Sigmoid colon (tissue), 6 donors: ENCODE measurements at regions not wholly inside any gene's neighbourhood (a gene's known extent, or its start where the extent isn't known, plus 50 kb on each side); places are given as distances from the start of the nearest gene placed in this dataset.

ENCODE experiments used
- DNase-seq: peaks from one replicate; pipeline ENCODE4 v3.0.0-alpha.2; 2019
- H3K27ac ChIP-seq, 4 donors: fragments of 200-600 bp; sonication (generic); one replicate each; pipeline ENCODE4 v1.5.1; 2016 to 2019; ENCODE audit warnings: mild to moderate bottlenecking in 1 of 4
- H3K27me3 ChIP-seq, 3 donors: fragments of 200-600 bp; sonication (generic); one replicate each; pipeline ENCODE4 v1.5.1; 2019; ENCODE audit warnings: mild to moderate bottlenecking in 1 of 3
- H3K36me3 ChIP-seq, 4 donors: fragments of 200-600 bp; sonication (generic); one replicate each; pipeline ENCODE4 v1.5.1; 2016 to 2019
- H3K4me1 ChIP-seq, 4 donors: fragments of 200-600 bp; sonication (generic); one replicate each; pipeline ENCODE4 v1.5.1; 2017 to 2019
- H3K4me3 ChIP-seq, 4 donors: fragments of 200-600 bp; sonication (generic); one replicate each; pipeline ENCODE4 v1.5.1; 2017 to 2019; ENCODE audit warnings: mild to moderate bottlenecking in 2 of 4, moderate library complexity in 1 of 4
- H3K9me3 ChIP-seq, 4 donors: fragments of 200-600 bp in 3 of 4; sonication (generic) in 3 of 4; one replicate each; pipeline versions ENCODE4 v1.5.1 to v1.6.1; 2013 to 2019
- EP300 ChIP-seq, 4 donors: sonication (generic); formaldehyde crosslinking; IDR thresholded peaks; one replicate each; pipeline ENCODE4 v1.6.1; 2017; ENCODE audit warnings: antibody characterized with exemption in 4 of 4
- POLR2A ChIP-seq, 2 donors: fragments of 450-650 bp; IDR thresholded peaks; one replicate each; pipeline ENCODE4 v1.6.1; 2016; ENCODE audit warnings: antibody characterized with exemption in 2 of 2, mild to moderate bottlenecking in 2 of 2, moderate library complexity in 2 of 2
- POLR2AphosphoS5 ChIP-seq, 4 donors: sonication (generic); formaldehyde crosslinking; IDR thresholded peaks; one replicate each; pipeline ENCODE4 v1.6.1; 2017; ENCODE audit warnings: antibody characterized with exemption in 4 of 4
- WGBS, 2 donors: extraction: QIAGEN DNeasy Blood & Tissue Kit; methylation state at CpG; one replicate each; pipeline ENCODE4 v1.1.7; 2013; 5-methylcytosine and 5-hydroxymethylcytosine counted together
- intact Hi-C: fragments of 100-400 bp; cut with DNase I; formaldehyde crosslinking; loops from one replicate; pipeline ENCODE4 v1.15.1; 2023
- TF ChIP-seq, protein P1 (sequence below), 4 experiments: fragments of 450-650 bp in 3 of 4; fragments of 200-600 bp in 1 of 4; IDR thresholded peaks; one replicate each; pipeline ENCODE4 v1.5.1; 2016 to 2019; ENCODE audit warnings: antibody characterized with exemption in 4 of 4, mild to moderate bottlenecking in 3 of 4, moderate library complexity in 2 of 4
- donor health status: healthy with polysubstance abuse.
- donor health status: healthy.

- no peaks in the 10 kb centered on the region for H3K9me3 ChIP-seq
- no peak overlapping the region for H3K27ac ChIP-seq
- intact Hi-C loops: no loop called here
- no peak for DNase-seq
- WGBS, 2 donors: 93 to 97% methylated on average over 3 of the region's 3 CpGs
- no peak for TF ChIP-seq POLR2A (IDR thresholded peaks at IDR 0.05)
- TF ChIP-seq, protein P1, sequence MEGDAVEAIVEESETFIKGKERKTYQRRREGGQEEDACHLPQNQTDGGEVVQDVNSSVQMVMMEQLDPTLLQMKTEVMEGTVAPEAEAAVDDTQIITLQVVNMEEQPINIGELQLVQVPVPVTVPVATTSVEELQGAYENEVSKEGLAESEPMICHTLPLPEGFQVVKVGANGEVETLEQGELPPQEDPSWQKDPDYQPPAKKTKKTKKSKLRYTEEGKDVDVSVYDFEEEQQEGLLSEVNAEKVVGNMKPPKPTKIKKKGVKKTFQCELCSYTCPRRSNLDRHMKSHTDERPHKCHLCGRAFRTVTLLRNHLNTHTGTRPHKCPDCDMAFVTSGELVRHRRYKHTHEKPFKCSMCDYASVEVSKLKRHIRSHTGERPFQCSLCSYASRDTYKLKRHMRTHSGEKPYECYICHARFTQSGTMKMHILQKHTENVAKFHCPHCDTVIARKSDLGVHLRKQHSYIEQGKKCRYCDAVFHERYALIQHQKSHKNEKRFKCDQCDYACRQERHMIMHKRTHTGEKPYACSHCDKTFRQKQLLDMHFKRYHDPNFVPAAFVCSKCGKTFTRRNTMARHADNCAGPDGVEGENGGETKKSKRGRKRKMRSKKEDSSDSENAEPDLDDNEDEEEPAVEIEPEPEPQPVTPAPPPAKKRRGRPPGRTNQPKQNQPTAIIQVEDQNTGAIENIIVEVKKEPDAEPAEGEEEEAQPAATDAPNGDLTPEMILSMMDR (IDR thresholded peaks at IDR 0.05): no peak
- TF ChIP-seq EP300 (IDR thresholded peaks at IDR 0.05): no peak
- no peak for TF ChIP-seq POLR2AphosphoS5 (IDR thresholded peaks at IDR 0.05)
- no peaks in the 10 kb centered on the region for H3K27me3 ChIP-seq
- no peak overlapping the region for H3K4me3 ChIP-seq
- H3K36me3 ChIP-seq: no peaks in the 10 kb centered on the region
- no peaks in the 10 kb centered on the region for H3K4me1 ChIP-seq
Measured at GRCh38 chr2:21367421-21367820, 243.7 kb downstream of the TDRD15 start.

DNA sequence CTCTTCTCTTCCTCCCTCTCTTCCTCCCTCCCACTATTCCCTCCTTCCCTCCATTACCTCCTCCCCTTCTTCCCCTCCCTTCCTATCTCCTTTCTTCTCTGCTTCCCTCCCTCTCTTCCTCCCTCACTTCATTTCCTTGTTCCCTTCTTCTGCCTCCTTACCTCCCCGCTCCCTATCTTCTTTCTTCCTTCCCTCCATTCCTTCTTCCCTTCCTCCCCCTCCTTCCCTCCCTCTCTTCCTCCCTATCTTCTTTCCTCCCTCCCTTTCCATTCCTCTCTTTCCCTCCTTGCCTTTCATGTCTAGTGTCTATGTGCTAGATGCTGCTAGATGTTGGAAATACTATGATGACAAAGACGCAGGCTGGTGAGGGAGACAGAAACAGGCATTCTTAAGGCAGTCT lies 246.0 kb downstream of the TDRD15 start:
- Histone ChIP-seq H3K36me3 (no peaks in the 10 kb centered on the region), H3K9me3 (no peaks in the 10 kb centered on the region), H3K27ac (no peak overlapping the region), H3K4me3 (no peak overlapping the region), H3K27me3 (no peaks in the 10 kb centered on the region), H3K4me1 (no peaks in the 10 kb centered on the region)
- TF ChIP-seq POLR2A (IDR thresholded peaks at IDR 0.05): no peak
- TF ChIP-seq EP300 (IDR thresholded peaks at IDR 0.05): no peak
- TF ChIP-seq POLR2AphosphoS5 (IDR thresholded peaks at IDR 0.05): no peak
- TF ChIP-seq, protein P1 (IDR thresholded peaks at IDR 0.05): no peak
- WGBS, 2 donors: 89 to 91% methylated on average over 2 of the region's 2 CpGs
- DNase-seq: no peak
- intact Hi-C loops: no loop called here

GRCh38 chr2:21371499-21372003 lies 247.8 kb downstream of the TDRD15 start:
- Histone ChIP-seq H3K4me1 (no peaks in the 10 kb centered on the region), H3K4me3 (no peak overlapping the region), H3K36me3 (no peaks in the 10 kb centered on the region), H3K27me3 (no peaks in the 10 kb centered on the region), H3K9me3 (no peaks in the 10 kb centered on the region), H3K27ac (no peak overlapping the region)
- WGBS, 2 donors: 84 to 91% methylated on average over 5 of the region's 5 CpGs
- intact Hi-C loops: no loop called here
- TF ChIP-seq POLR2A (IDR thresholded peaks at IDR 0.05) (no peak), EP300 (IDR thresholded peaks at IDR 0.05) (no peak), POLR2AphosphoS5 (IDR thresholded peaks at IDR 0.05) (no peak)
- TF ChIP-seq, protein P1 (IDR thresholded peaks at IDR 0.05): no peak
- no peak for DNase-seq

- TF ChIP-seq, protein P1 (IDR thresholded peaks at IDR 0.05): peak in 1 of 4 experiments; percentile 15
- TF ChIP-seq POLR2A (IDR thresholded peaks at IDR 0.05): no peak
- WGBS, 2 donors: 55 to 71% methylated on average over 2 of the region's 2 CpGs
- H3K27me3 ChIP-seq: no peaks in the 10 kb centered on the region
- no peaks in the 10 kb centered on the region for H3K9me3 ChIP-seq
- DNase-seq: no peak
- H3K4me1 ChIP-seq: no peaks in the 10 kb centered on the region
- intact Hi-C loops: no loop called here
- H3K27ac ChIP-seq: no peak overlapping the region
- H3K36me3 ChIP-seq: no peaks in the 10 kb centered on the region
- H3K4me3 ChIP-seq: no peak overlapping the region
Measured at GRCh38 chr2:21372654-21373053, 248.9 kb downstream of the TDRD15 start.

- 87 to 91% methylated on average over 3 of the region's 3 CpGs for WGBS, 2 donors
Measured at GRCh38 chr2:21376864-21377263, 253.1 kb downstream of the TDRD15 start.

More at GRCh38 chr2:21376864-21377263, 253.1 kb downstream of the TDRD15 start:
- H3K4me1 ChIP-seq: no peaks in the 10 kb centered on the region
- H3K27me3 ChIP-seq: no peaks in the 10 kb centered on the region
- H3K36me3 ChIP-seq: no peaks in the 10 kb centered on the region
- H3K27ac ChIP-seq: no peak overlapping the region
- TF ChIP-seq POLR2A (IDR thresholded peaks at IDR 0.05): no peak
- no peak for TF ChIP-seq EP300 (IDR thresholded peaks at IDR 0.05)
- TF ChIP-seq, protein P1 (IDR thresholded peaks at IDR 0.05): no peak
- no peak for TF ChIP-seq POLR2AphosphoS5 (IDR thresholded peaks at IDR 0.05)
- H3K4me3 ChIP-seq: no peak overlapping the region
- H3K9me3 ChIP-seq: no peaks in the 10 kb centered on the region
- no peak for DNase-seq
- intact Hi-C loops: no loop called here
